HepG2 (cell line): ENCODE measurements at regions not wholly inside any gene's neighbourhood (a gene's known extent, or its start where the extent isn't known, plus 50 kb on each side); places are given as distances from the start of the nearest gene placed in this dataset.

ENCODE experiments used
- ATAC-seq: fragments of 200-7000 bp; cut with Tn5 transposase; 3 replicates; pipeline ENCODE4 v1.9.1; 2020; ENCODE audit warnings: mild to moderate bottlenecking, moderate library complexity
- BruUV-seq: library from RNA; stranded (reverse); fragments of 400-500 nt; replicated peaks from 2 replicates; lab custom pipeline; 2021; lab: Mats Ljungman, UMichigan
- CTCF ChIA-PET: fragments of 300-600 bp; formaldehyde crosslinking; extraction: SDS; loops from one replicate; lab custom pipeline; 2021; ENCODE audit warnings: low total read pairs, inconsistent platforms, low intra/inter-chr PET ratio; lab: Yijun Ruan, JAX
- POLR2A ChIA-PET: fragments of 350-600 bp; sonication (Branson Sonifier 250); formaldehyde crosslinking; loops from one replicate; lab custom pipeline; 2020; ENCODE audit warnings: antibody characterized with exemption, inconsistent platforms; lab: Yijun Ruan, JAX
- DNase-seq: peaks from one replicate; pipeline ENCODE4 v3.0.0-alpha.2; 2015; ENCODE audit warnings: low spot score
- FAIRE-seq: peaks from 3 replicates; lab custom pipeline; 2011; peaks lifted over from hg19 to GRCh38; lab: Jason Lieb, UNC
- H2AFZ ChIP-seq: one replicate; pipeline ENCODE4 v1.6.1; 2011; ENCODE audit warnings: low read length, inconsistent platforms
- H3K27ac ChIP-seq: fragments of 300-600 bp; 3 replicates; pipeline ENCODE4 v1.8.0; 2011; ENCODE audit warnings: mixed run types, mild to moderate bottlenecking, mixed read lengths, low read length, inconsistent platforms; ENCODE audit not compliant: insufficient read depth; ENCODE audit errors: extremely low read length
- H3K27me3 ChIP-seq, 2 experiments: fragments of 200-600 bp in 1 of 2; 2 replicates in 1 of 2; 3 replicates in 1 of 2; pipeline versions ENCODE4 v1.6.0 to v1.8.0; 2011; ENCODE audit warnings: low read length in 2 of 2, mild to moderate bottlenecking in 2 of 2, moderate library complexity in 2 of 2, inconsistent platforms in 1 of 2; ENCODE audit not compliant: insufficient read depth in 2 of 2, control insufficient read depth in 1 of 2
- H3K36me3 ChIP-seq, 2 experiments: fragments of 200-600 bp in 1 of 2; replicated peaks in 1 of 2; 2 replicates in 1 of 2; 3 replicates in 1 of 2; pipeline versions ENCODE4 v1.5.1 to v1.8.0; 2011; ENCODE audit warnings: low read length in 2 of 2, inconsistent platforms in 1 of 2; ENCODE audit not compliant: insufficient read depth in 2 of 2, control insufficient read depth in 1 of 2
- H3K4me1 ChIP-seq: 2 replicates; pipeline ENCODE4 v1.5.1; 2012; ENCODE audit warnings: low read length, inconsistent platforms; ENCODE audit not compliant: insufficient read depth
- H3K4me2 ChIP-seq: 2 replicates; pipeline ENCODE4 v1.6.0; 2011; ENCODE audit warnings: low read depth, low read length, inconsistent platforms
- H3K4me3 ChIP-seq, 3 experiments: fragments of 200-600 bp in 1 of 3; sonication (generic), shearing (Covaris generic) in 1 of 3; replicated peaks in 1 of 3; 2 replicates each; pipeline ENCODE4 v1.5.1; 2011 to 2016; ENCODE audit warnings: low read length in 3 of 3, inconsistent platforms in 2 of 3, low read depth in 2 of 3, mild to moderate bottlenecking in 2 of 3, control low read depth in 1 of 3, mixed read lengths in 1 of 3; ENCODE audit not compliant: insufficient read depth in 1 of 3
- H3K79me2 ChIP-seq: one replicate; pipeline ENCODE4 v1.6.1; 2011; ENCODE audit warnings: low read length, inconsistent platforms; ENCODE audit not compliant: insufficient read depth
- H3K9ac ChIP-seq: 2 replicates; pipeline ENCODE4 v1.6.0; 2011; ENCODE audit warnings: mild to moderate bottlenecking, low read depth, low read length, inconsistent platforms; ENCODE audit not compliant: insufficient read depth
- H3K9me3 ChIP-seq: 2 replicates; pipeline ENCODE4 v1.5.1; 2012; ENCODE audit warnings: mild to moderate bottlenecking, low read length
- H4K20me1 ChIP-seq: 2 replicates; pipeline ENCODE4 v1.6.0; 2011; ENCODE audit warnings: inconsistent platforms, mild to moderate bottlenecking, low read length, moderate library complexity; ENCODE audit not compliant: insufficient read depth
- ATF1 ChIP-seq: IDR thresholded peaks from 2 replicates; pipeline ENCODE4 v1.6.1; 2016; ENCODE audit warnings: mild to moderate bottlenecking, control low read depth
- HHEX ChIP-seq: IDR thresholded peaks from 2 replicates; pipeline ENCODE4 v1.6.1; 2016; ENCODE audit warnings: control low read depth
- MAFF ChIP-seq: IDR thresholded peaks from 2 replicates; pipeline ENCODE4 v1.6.1; 2011; ENCODE audit warnings: low read depth, low read length, improper control_type of control experiment
- MAFK ChIP-seq, 2 experiments: IDR thresholded peaks in 1 of 2; conservative IDR thresholded peaks in 1 of 2; 2 replicates each; pipeline ENCODE4 v1.6.1; 2011; ENCODE audit warnings: improper control_type of control experiment in 2 of 2, low read length in 2 of 2
- PPARG ChIP-seq: conservative IDR thresholded peaks from 2 replicates; pipeline ENCODE4 v1.6.1; 2016; ENCODE audit warnings: missing biosample characterization, missing genetic modification reagents
- TERF1 ChIP-seq: sonication (generic); formaldehyde crosslinking; IDR thresholded peaks from 2 replicates; pipeline ENCODE4 v1.8.0; 2022; ENCODE audit warnings: mild to moderate bottlenecking, missing genetic modification reagents, moderate library complexity
- ZSCAN22 ChIP-seq: sonication (generic); formaldehyde crosslinking; IDR thresholded peaks from 2 replicates; pipeline ENCODE4 v1.4.0; 2020; ENCODE audit warnings: mild to moderate bottlenecking, missing genetic modification reagents
- WGBS: methylation state at CpG from one replicate; pipeline ENCODE4 v1.1.6; 2017; ENCODE audit warnings: low lambda C conversion rate; 5-methylcytosine and 5-hydroxymethylcytosine counted together
- in situ Hi-C: cut with HindIII; loops from 2 replicates; pipeline ENCODE4 v1.10.0; 2017; ENCODE audit warnings: low pct_unique_long_range_greater_than_20kb; ENCODE audit not compliant: extremely low pct_ligation_motif_present
- intact Hi-C: fragments of 100-400 bp; cut with micrococcal nuclease; formaldehyde crosslinking; loops from one replicate; pipeline ENCODE4 v1.10.0; 2022; ENCODE audit not compliant: unreplicated experiment
- TF ChIP-seq, protein P1 (sequence below): IDR thresholded peaks from 2 replicates; pipeline ENCODE4 v1.6.1; 2016; ENCODE audit warnings: control low read depth

DNA sequence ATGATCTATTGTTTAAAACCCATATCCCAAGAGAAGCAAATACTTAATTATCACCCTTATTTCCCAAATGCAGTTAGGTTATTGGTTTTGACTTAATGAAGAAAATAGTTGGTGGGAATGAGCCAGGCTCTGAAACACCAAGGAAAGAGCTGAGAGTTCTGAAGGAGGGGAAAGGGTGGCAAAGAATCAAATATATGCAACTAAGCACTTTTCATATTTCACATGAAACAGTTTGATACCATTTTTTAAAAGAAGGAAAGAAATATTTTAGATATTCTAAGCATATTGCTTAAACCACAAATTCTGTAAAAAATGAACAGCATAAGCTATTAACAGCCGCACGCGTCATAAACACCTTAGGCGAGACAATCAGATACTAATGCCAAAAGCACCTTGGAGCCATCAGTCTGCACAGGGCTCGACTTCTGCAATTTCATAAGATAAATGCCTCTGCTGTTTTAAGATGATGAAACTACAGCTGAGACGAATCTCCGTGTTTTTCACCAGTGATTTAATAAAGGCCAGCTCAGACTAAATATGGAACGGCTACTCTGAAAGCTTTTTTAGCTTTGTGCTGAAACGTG lies 371.7 kb downstream of the EN1 start:
- peaks cover 16% of the 10 kb centered on the region for H3K4me1 ChIP-seq
- WGBS = 77% methylated on average over 9 of the region's 9 CpGs
- H3K27me3 ChIP-seq = peaks cover 0 to 11% of the 10 kb centered on the region in 2 experiments; a peak in 3 of 5 replicates
- no peaks in the 10 kb centered on the region for H3K9me3 ChIP-seq
- H2AFZ ChIP-seq = no peak overlapping the region
- FAIRE-seq = no peak
- no peaks in the 10 kb centered on the region for H3K79me2 ChIP-seq
- H3K36me3 ChIP-seq = no peaks in the 10 kb centered on the region
- H4K20me1 ChIP-seq = no peaks in the 10 kb centered on the region
- no peak overlapping the region for H3K9ac ChIP-seq
- TF ChIP-seq ATF1 (CRISPR knock-in tag) (no peak), MAFF (peak; percentile 72), PPARG (CRISPR knock-in tag) (no peak), MAFK (conservative IDR thresholded peaks at IDR 0.05 in 1 of 2, IDR thresholded peaks at IDR 0.05 in 1 of 2; ENCODE audit: low read length in 2 of 2) (peak; percentile 54 to 79; a peak in 3 of 4 replicates)
- TF ChIP-seq, protein P1, sequence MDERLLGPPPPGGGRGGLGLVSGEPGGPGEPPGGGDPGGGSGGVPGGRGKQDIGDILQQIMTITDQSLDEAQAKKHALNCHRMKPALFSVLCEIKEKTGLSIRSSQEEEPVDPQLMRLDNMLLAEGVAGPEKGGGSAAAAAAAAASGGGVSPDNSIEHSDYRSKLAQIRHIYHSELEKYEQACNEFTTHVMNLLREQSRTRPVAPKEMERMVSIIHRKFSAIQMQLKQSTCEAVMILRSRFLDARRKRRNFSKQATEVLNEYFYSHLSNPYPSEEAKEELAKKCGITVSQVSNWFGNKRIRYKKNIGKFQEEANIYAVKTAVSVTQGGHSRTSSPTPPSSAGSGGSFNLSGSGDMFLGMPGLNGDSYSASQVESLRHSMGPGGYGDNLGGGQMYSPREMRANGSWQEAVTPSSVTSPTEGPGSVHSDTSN (CRISPR knock-in tag) = no peak
- no peak for ATAC-seq
- H3K4me2 ChIP-seq = no peak overlapping the region
- ChIA-PET POLR2A (no interaction called here), CTCF (no interaction called here)
- H3K27ac ChIP-seq = no peak overlapping the region
- DNase-seq = no peak
- no TSS peak for BruUV-seq
- intact Hi-C loops (no loop called here), in situ Hi-C loops (no loop called here)
- no peak overlapping the region for H3K4me3 ChIP-seq

DNA sequence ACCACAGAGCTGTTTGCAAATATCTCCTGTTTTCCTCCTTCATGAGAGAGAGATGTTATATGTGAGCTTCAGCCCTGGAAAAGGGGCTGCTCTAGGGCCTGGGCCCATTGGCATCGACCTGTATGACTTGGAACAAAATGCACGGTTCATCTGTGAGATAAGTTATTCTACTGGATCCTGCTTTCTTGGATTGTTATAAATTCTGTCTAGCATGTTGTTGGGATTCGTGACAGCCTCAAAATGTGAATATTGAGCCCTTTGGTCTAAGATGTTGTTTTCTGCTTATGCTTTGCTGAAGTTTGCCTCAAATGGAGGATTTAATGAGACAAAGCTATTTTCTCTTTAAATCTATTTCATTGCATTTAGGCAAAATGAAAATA lies 372.9 kb downstream of the EN1 start:
- no peak overlapping the region for H3K27ac ChIP-seq
- no peak for TF ChIP-seq ZSCAN22 (CRISPR knock-in tag)
- no peak for TF ChIP-seq HHEX
- TF ChIP-seq TERF1 (CRISPR knock-in tag) = no peak
- H3K36me3 ChIP-seq = no peaks in the 10 kb centered on the region
- no peaks in the 10 kb centered on the region for H3K79me2 ChIP-seq
- H3K4me1 ChIP-seq = peaks cover 16% of the 10 kb centered on the region
- no peak overlapping the region for H3K4me3 ChIP-seq
- ChIA-PET POLR2A (no interaction called here), CTCF (no interaction called here)
- WGBS = 34% methylated on average over 3 of the region's 3 CpGs
- ATAC-seq (no peak), DNase-seq (no peak), FAIRE-seq (no peak)
- no peaks in the 10 kb centered on the region for H4K20me1 ChIP-seq
- in situ Hi-C loops = no loop called here
- intact Hi-C loops = no loop called here
- H2AFZ ChIP-seq = no peak overlapping the region
- H3K9ac ChIP-seq = no peak overlapping the region
- H3K27me3 ChIP-seq = peaks cover 0 to 11% of the 10 kb centered on the region in 2 experiments; a peak in 3 of 5 replicates
- H3K9me3 ChIP-seq = no peaks in the 10 kb centered on the region
- no peak overlapping the region for H3K4me2 ChIP-seq
- no TSS peak for BruUV-seq
